ENCODE measurements at regions not wholly inside any gene's neighbourhood (a gene's known extent, or its start where the extent isn't known, plus 50 kb on each side); places are given as distances from the start of the nearest gene placed in this dataset.

DNA sequence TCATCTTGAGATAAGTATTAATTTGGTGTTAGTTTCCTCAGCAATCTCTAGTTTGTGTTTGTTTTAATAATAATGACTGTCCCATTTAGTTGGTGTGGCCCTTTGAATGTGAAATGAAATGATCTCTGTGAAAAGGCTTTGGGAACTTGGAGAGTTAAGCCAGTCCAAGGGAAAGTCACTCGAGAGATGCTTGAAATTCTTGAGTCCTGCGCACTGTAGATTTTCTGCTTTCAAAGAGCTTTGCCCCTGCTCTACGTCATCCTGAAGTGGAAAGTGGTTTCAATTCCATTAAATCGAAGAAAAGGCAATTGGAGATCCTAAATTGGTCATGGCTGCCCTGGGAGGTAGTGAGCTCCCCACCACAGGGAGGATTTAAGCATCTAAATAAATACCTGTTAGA is 403.8 kb downstream of the ZNF536 start:
- DNase-seq = no peak

DNA sequence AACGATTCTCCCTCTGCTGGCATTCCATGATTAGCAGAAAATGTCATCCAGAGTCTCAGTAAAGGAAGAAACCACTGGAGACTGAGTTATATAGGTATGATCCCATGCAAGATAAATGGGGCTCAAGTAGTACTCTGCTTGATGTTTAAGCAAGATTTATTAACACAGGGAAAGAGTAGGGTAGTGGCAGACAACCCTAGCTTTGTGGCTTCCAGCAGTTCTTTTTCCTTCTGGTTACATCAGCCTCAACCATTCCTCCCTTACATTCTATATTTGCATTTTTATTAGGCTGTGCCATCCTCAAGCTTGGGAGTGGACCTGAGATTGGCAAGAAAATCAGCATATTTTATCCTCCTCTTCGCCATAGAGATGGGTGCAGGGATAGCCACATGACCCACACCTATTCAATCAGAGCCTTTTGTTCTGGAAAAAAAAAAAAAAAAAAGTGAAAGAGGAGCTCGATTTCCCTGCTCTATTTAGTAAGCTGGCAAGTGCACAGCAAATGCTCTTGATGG is 402.1 kb downstream of the ZNF536 start:
- no peak for DNase-seq

DNA sequence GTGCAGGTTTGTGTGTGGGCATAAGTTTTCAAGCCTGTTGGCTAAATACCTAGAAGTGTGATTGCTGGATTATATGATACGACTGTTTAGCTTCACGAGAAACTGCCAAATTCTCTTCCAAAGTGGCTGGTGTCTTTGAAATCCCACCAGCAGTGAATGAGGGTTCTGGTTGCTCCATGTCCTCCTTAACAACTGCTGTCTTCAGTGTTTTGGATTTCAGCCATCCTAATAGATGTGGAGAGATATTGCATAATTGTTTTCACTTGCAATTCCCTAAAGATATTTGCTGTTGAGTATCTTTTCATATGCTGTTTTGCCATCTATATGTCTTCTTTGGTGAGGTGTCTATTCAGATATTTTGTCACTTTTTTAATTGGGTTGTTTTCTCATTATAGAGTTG is 390.5 kb downstream of the ZNF536 start:
- no peak for DNase-seq

DNA sequence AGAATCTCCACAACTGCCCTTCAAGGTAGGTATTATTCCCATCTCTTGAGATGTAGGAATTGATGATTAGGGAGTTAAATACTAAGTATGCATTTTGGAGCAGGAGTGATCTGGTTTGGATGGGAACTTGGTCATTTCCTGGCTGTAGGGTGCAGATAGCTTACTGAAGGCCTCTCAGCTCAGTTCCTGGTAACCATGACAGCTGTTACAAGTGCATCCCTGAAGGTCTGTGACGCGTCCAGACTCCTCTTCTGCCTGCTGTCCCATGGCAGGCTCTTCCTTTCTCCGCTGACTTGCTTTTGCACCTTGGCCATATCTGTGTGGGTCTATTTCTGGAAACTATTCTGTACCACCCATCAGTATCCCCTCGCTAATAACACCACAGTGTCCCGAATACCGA is 387.8 kb downstream of the ZNF536 start:
- DNase-seq = no peak

DNA sequence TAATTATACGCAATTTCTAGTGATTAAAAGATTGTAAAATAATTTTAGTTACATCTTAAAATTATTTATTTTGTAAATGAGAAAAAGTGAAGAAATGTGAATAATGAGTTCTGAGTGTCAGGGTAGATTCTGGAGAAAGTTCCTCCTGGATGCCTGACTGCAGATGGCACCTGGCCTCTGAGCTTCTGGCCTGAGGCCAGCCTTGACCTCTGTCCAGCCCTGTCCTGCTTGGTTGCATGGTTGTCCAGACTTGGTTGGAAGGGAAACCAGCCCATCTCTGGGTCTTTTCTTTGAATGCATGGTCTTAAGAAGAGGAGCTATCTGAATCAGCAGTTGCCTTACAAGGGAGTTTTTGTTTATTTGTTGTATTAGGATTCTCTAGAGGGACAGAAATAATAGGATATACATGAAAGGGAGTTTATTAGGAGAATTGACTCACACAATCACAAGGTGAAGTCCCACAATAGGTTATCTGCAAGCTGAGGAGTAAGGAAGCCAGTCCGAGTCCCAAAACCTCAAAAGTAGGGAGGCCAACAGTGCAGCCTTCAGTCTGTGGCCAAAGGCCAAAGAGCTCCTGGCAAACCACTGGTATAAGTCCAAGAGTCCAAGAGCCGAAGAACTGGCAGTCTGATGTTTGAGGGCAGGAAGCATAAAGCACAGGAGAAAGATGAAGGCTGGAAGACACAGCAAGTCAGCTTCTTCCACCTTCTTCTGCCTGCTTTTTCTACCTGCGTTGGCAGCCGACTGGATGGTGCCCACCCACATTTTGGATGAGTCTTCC is 385.8 kb downstream of the ZNF536 start:
- DNase-seq = no peak

DNA sequence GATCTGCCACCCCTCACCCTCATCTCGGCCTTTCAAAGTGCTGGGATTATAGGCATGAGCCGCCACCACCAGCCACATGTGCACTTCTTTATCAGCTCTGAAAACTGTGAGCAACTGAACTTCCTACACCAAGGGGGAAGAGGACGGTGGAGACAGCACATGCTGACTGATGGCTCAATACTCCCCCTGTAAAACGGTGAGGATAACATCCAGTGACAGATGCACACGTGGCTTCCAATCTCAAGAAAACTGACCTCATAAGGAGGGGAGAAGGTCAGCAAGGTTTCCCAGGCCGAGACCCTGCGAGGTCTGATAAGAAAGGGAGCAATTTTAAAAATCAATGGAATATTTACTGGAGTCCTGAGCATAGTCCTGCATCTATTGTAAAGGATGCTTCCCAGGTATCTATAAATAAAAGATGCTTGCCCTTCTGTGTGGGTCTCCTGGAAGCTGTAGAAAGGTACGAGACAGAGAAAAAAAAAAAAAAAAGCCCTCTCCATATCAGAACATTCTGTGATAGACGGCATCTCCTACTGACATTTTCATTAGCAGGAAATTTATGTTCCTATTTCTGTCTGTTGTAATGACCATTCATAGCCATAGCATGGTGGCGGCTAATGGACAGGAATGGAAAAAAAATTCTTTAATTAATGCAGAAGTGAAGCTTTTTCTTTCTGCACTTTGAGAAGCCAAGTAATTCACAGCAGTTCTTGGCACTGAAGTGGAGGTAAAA is 385.1 kb downstream of the ZNF536 start:
- DNase-seq = no peak

DNA sequence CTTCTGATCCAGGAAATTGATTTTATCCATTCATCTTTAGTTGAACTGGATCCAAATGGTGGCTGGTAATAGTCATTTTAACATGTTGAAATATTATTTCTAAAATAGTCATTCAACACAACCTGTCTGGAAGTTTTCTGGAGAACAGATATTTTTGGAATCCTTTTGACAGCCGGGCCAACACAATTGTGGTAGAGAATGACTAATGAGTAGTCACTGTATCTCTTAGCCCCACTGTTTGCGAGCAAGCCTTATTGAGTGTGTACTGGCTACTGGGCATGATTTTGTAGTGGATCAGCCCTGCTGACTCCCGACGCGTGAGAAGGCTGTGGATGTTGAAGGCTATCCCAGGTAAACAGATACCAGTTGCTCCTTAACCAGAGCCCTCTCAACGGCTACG is 383.4 kb downstream of the ZNF536 start:
- DNase-seq = no peak

DNA sequence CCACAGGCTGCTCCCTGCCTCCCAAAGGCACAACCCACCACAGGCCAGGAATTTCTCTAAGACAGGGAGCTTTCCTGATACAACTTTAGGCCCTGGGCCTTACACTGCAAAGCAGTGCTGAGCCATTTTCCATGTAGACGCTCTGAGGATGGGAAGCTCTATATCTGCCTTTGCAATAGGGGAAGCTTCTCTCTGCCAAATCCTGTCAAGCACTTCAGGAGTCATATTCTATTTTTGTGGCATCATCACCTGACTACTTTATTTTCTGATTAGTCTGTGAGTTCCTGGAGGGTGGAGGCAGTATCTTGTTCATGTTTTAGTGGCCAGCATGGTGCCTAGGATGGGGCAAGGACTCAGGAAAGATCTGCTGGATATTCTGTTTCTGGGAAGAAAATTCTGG is 382.0 kb downstream of the ZNF536 start:
- no peak for DNase-seq

DNA sequence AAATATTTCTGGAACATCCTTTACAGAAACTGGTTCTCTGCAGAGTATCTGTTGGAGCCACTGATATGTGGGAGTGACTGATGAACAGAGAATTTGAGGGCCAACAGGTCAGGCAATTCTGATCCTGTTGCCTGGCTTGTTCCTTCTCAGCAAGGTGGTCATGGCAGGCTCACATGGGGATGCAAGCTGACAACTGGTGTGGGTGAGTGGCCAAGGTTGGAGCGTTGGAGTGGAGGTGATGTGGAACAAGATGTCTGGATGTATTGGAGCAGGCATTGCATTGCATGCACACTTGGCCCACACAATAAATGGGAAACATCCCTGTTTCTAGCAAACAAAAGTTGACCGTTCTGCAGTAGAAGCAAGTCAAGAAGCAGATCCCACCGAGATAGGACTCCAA is 380.7 kb downstream of the ZNF536 start:
- DNase-seq = no peak

DNA sequence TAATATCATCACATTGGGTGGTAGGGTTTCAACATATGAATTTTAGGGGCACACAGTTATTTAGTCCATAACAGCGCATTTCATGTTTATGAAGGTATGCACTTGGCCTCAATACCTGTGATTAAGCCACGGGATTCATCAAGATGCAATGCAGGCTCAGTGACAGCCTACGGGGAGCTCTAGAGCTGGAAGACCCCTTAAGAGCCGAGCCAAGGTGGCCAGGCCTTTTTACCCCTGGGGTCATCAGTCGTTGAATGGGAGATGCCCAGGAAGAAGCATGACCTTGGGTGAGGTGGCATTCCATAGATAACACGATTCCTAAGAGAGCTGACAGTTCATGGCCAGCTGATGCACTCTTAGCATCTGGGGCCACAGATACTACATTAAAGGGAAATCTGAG is 380.0 kb downstream of the ZNF536 start:
- DNase-seq = no peak

DNA sequence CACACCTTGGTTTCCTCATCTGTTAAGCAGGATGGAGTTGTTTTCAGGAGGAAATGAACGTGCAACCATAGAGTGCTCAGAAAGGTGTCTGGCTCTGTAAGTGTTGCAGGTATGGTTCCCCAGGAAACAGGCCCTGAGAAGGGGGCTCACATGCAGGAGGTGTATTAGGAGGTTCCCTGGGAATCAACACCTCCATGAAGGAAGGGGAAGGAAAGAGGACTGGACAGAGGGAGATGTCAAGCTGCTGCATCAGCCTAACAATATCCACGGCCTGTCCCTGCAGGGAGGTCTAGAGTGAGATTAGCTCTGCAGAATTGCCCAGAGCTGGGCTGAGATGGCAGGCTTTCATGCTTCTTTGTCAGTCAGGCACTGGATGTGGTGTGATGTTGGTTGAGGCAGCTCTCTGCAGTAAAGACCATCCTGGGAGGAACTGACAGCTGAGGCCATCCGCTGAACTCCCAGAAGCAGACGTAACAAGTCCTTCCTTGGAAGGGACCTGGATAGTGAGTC is 373.3 kb downstream of the ZNF536 start:
- no peak for DNase-seq

DNA sequence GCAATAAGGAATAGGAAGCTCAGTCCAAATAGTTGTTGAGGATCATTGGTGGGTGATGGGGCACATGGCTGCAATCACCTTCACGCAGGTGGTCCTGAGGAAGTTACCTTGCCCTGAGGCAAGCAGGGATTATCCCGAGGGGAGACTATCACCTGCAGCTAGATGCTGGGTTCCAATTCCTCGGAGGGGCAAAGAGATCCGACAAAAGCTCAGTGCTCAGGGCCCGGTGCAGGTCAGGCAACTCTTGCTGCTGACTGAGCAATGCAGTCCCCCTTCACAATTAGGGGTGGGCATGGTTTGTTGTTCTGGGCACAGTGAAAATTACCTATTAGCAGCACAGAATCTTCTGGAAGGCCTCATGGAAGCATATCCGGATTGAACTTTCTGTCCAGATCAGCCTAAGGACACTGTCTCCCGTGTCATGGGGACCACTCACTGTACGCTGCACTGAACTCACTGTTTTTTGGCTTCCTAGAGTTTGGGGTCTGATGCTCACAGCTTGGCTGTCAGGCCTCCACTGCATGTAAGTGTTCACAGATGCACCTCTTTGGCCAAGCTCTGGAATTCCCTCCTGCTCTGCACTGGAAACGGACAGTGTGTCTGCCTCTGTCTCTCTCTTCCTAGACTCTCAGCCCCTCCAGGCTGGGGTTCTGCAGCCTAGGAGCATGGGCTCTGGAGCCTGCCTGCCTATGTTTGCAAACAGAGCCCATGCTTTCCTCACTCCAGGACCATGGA is 372.7 kb downstream of the ZNF536 start:
- no peak for DNase-seq

DNA sequence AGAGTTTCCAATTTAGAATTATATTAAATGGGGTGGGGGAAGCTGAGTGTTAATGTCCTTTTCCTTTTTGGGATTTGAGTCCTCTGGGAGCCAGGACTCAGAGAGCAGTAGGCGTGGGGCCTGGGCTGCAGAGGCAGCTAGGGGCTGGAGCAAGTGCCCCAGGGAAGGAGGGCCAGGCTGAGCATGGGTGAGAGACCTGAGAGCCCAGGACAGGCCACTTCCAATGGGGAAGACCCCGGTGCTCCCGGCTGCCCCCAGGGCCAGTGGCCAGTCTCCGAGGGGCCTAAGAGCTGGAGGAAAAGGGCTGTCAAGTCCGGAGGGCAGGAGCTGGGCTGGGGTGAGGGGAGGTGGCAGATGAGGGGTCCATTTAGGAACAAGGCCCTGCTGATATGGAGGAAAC is 371.5 kb downstream of the ZNF536 start:
- DNase-seq = no peak

DNA sequence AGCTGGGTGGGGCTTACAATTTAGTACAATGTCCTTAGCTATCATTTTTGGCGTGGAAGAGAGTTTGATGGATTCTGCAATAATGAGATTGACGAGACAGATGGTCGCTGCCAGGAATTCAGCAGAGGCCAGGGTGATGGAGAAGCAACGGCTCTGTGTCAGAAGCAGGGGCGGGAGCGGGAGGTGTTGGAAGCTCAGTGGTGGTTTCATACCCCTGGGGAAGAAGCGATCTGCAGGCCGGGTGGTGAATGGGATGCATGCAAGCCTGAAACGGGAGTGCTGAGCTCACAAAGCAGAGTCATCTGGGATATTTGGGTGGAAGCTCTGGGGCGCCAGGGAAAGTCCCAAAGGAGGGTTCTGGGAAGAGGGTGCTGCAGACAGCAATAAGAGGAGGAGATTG is 370.8 kb downstream of the ZNF536 start:
- DNase-seq = no peak

DNA sequence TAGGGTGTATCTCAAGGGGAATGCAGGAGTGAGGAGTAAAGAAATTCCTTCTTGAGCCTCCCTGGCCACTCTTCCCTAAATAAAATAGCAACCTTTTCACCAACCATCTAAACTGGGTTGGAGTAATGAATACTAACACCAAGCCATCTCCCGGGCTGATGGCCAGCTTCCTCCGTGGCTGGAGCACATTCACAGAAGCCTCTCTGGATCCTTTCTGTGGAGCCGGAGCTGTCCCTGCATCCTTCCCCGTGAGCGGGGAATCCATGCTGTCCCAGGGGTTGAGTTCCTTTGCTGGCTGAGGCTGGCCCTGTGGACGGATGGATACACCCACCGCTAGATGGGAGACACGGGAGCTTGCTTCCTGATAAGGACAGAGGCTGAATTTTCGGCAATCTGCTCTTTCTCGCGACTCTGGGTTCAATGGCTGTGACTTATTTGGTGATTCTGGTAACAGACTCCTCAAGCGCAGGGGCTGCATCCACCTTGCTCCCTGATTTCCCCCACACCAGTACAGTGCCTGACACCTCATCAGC is 370.3 kb downstream of the ZNF536 start:
- DNase-seq = no peak

DNA sequence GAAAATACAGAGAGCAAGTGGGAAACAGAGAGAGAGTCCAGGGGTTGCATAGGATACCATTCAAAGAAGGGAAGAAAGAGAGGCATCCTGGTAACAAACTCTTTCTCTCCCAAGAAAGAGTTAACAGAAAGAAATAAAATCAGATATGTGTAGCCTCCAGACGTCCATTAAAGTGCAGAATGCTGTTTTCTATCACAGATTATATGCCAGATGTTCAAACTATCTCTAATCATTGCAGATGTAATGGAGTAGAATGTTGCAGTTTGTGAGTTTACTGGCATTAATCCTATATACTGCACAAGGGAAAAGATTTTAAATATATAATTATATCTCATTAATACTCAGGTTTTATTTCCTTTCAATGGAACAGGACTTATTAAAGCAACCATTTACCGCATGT is 369.4 kb downstream of the ZNF536 start:
- DNase-seq = no peak

DNA sequence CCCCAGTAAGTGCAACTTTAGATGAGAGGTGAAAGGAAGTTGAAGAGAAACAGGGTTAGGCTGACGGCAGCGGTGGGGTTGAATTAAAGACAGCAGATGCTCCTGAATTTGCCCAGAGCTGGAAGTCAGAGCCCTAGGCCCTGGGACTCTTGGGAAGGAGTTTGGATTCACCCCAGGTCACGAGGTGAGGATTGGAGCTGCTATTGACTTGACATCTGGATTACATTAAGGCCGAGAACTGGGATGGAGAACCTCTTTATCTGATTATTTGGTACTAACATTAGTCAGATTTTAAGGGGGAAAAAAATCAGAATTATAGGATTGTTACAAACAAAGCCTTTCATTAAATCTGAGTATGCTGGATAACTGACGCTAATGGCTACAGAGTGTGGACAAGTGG is 367.2 kb downstream of the ZNF536 start:
- no peak for DNase-seq

DNA sequence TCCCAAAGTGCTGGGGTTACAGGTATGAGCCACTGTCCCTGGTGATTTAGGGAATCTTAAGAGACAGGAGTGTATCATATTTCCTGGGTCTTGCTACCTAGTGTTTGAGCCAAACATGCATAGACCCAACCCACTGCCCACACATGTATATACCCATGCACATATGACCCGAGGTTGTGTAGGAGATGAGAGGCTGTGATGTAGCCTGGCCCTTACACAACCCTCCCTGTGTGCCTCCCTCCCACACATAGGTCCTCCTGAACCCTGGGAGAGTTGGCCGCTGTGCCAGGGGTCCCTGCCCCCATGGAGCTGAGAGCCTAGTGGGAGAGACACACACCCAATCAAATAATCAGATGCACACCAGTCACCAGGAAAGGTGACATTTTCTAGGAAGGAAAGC is 365.9 kb downstream of the ZNF536 start:
- DNase-seq = no peak

DNA sequence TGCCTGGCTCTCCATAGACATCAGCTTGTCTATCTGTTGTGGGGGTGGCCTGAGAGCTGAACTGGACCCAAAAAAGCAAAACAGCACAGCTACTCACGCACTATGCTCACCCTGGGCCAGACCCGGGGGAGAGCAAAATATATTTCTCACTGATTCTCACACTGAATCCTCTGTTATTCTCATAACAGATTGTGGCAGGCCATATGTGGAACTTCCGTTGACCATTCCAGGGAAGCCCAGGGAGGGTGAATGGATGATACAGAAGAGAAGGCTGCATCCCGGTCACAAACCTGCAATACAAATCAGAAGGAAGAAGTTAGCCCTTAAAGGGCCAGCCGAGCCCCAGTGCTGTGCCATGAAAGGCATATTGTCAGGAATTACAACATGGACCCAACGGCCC is 362.5 kb downstream of the ZNF536 start:
- no peak for DNase-seq

DNA sequence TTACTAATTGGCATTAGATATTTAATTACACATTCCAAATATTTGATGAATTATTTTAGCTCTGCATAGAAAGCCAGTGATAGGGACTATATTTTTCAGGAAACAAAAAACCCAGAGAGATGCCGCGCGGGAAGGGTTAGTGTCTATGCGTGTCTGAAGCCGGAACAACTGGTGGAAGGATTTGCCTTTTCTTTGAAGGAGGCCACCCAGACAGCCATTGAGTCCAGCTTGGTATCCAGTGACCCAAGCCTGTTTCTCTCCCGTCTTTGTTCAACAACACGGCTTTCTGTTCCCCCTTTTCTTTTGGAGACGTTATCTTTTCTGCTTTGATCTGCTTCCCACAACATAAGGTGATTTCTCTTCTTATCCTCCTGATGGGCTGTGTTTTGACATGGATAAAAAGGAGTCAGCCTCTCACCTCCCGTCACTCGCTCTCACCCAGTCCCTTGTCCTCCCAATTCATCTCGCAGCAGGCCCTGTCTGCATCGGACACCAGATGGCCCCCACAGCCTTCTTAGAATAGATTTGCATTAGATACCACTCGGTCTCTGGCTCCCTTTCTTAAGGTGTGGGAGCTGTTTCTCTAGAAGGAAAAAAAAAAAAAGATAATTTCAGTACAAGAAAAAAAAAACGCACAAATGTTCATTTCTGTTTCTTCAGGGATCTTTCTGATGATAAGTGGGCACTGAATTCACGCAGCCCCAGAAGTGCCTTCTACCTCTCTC is 361.8 kb downstream of the ZNF536 start:
- DNase-seq = no peak

DNA sequence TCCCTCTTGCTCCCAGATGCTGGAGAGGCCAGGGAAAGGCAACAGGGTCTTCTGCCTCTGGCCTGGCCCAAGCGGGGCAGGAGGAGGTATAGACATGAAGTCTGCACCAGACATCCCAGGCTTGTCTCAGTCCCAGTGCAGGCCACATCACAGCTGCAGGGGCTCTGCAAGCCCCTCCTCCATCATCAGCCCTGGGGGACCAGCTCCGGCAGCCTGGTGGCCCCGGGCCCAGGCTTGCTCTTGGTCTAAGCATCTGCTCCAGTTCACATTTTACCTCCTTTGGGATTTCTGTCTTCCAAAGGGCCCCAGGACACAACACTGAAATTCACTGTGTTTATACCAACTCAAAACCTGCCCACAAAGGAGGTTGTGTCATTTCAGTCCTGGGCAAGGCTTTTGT is 359.4 kb downstream of the ZNF536 start:
- no peak for DNase-seq

DNA sequence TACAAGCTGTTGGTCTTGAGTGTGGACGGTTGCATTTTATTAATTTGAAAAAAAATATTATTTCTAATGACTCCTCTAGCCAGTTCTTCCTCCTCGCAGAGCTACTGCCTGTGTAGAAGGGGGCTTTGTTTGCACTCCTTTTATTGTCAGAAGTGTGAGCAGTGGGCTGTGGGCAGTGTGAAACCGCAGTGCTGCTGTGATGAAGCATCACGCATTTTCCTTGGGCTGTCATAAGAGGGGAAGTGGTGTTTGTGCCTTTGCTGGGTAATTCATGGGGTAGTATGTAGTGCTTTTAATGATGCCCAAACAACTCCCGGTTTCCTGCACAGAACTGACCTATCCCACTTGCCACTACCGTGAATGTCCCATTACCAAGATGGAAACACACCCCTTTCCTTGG is 357.3 kb downstream of the ZNF536 start:
- DNase-seq = no peak

DNA sequence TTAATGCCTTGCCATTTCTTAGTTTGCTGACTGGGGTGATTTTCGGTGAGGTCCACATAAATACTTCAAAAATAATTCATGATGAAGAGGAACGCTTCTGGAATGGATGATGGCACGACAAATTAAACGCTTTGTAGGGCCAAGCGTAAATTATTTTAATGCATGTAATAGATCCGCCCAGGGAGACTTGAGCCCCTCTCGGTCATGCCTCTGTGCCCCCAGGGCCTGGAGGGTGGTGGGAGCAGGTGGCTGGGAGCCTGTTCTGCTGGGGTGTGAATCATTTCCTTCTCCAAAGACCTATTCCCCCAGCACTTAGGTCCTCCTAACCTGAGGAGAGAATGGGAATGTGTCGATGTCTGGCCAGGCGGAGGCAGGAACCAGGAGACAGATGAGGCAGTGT is 350.6 kb downstream of the ZNF536 start:
- no peak for DNase-seq
